HUDEP-2 (cell line): ENCODE measurements at regions not wholly inside any gene's neighbourhood (a gene's known extent, or its start where the extent isn't known, plus 50 kb on each side); places are given as distances from the start of the nearest gene placed in this dataset.

Experiments used
- DNase-seq, 76 experiments: peaks; one replicate each; lab custom pipeline; 2025; ENCODE audit not compliant: unreplicated experiment in 76 of 76; lab: John Stamatoyannopoulos, UW

- DNase-seq = no peak
Measured at GRCh38 chr17:74059479-74060240, 143.8 kb upstream of the RPL38 start.

GRCh38 chr17:74061758-74062157 is 141.7 kb upstream of the RPL38 start:
- no peak for DNase-seq

- DNase-seq = no peak
Measured at GRCh38 chr17:74062234-74062633, 141.2 kb upstream of the RPL38 start.

GRCh38 chr17:74063439-74063838 is 140.0 kb upstream of the RPL38 start:
- DNase-seq = no peak

- DNase-seq = no peak
Measured at GRCh38 chr17:74070374-74070773, 133.1 kb upstream of the RPL38 start.

DNA sequence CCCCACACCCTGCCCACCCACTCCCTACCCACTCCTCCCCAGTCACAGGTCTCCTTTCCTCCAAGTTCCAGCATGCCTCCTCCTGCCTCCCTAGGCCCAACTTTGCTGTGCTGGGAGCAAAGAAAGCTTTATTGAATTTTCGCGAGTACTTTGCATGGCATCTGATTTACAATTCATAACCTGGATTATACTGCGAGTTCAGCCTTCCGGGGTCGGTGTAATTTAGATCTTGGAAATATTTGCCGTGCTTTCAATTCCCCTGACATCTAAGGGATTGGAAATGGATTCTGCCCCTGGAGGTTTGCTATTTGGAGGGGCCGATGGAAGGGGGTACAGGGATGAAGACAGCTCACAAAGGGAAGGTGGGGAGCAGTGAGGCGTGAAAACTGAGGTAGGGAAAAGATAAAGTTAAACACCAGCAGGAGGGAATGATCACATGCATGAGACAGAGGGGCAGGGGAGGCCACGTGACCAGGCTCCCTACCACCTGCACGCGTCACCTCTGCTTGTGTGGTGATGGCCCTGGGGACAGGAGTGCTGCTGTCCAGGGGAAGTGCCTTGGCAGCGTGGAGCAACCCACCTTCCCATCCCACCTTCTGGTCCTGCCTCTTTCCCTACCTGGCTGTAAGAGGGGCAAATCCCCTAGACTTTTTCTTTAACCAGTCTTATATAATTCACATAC is 132.3 kb upstream of the RPL38 start:
- no peak for DNase-seq

GRCh38 chr17:74072340-74072739 is 131.1 kb upstream of the RPL38 start:
- DNase-seq = no peak

DNA sequence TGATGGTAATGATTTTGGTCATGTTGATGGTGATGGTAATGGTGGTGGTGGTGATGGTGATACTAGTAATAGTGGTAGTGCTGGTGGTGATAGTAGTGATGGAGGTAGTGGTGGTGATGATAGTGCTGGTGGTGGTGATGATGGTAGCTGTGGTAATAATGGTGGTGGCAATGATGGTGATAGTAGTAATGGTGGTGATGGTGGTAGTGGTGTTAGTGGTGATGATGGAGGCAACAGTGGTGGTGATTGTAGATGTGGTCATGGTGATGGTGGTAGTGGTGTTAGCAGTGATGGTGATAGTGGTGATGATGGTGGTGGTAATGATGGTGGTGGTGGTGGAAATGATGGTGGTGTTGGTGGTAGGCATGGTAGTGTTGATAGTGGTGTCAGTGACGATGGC is 127.0 kb upstream of the RPL38 start:
- DNase-seq = no peak

DNA sequence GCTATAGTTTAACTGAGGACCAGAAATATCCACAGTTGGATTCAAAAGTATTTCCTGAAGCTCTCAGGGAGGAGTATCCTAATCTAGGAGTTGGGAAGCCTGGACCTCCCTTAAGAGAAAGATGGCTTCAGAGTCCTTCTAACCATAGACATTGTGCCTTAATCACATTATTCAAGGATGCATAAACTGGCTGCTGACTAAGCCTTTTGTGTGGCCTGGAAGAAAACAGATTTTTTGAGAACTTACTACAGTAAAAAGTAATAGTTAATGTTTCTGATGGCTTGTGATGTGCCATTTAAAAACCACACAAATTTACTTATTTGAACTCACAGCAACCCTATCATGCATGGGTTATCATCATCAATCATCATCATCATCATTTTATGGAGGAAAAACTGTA is 126.2 kb upstream of the RPL38 start:
- DNase-seq = no peak

- DNase-seq = no peak
Measured at GRCh38 chr17:74078363-74078941, 125.0 kb upstream of the RPL38 start.

GRCh38 chr17:74079537-74080300 is 123.8 kb upstream of the RPL38 start:
- DNase-seq = no peak

DNA sequence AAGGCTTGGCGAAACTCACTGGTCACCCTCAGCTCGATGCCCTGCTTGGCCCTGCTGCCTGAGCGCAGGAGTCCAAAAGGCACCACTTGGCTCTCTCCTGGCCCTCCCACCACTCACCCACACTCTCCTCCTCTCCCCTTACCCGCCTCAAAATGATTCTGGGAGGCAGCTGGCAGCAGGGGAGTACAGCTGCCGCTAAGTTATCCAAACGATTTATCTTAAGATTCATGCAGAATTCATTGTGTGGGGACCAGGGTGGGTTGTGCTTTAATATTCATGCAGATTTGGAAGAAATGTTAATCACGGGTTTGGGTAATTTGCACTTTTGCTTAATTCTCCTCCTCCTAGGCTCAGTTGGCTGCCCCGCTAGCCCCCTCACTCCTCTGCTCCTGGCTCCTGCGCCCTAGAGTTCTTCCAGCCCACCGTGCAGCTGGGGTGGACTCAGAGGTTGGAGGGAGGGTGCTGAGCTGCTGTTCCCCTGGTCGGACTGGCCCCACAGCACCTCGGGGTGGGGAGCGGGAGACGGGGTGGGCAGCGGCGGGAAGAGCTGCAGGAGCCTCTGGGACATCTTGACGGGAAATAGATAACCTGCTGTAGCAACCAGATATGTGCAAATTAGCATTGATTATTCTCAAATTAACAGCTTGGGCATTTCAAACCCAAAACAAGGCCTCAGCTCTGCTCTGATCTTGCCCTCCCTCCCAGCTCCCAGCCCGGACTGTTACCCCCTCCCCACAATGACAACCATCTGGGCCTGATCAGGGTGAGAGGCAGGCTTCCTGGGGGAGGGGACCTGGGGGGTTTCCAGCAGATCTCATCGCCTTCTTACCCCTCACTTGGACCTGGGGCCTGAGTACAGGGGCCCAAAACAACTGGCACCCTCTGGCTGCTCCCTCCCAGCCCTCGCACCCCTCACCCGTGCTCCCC is 122.6 kb upstream of the RPL38 start:
- DNase-seq = no peak

- no peak for DNase-seq
Measured at GRCh38 chr17:74082886-74083285, 120.6 kb upstream of the RPL38 start.

DNA sequence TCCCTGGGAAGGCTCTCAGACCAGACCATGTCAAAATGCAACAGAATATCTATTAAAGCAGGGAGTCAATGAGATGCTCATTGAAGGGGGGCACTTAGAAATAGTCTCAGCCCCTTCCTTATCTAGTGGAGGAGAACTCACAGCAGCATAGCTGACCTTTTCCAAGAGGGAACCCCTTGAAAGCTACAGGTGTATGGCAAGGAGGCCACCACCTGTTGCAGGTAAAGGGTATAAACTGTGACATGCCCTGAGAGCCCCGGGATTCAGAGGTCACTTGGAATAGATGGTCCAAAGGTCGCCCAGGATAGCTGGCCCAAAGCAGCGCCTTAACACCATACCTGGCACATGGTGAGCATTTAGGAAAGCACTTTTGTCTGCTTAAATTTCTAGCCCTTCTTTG is 120.2 kb upstream of the RPL38 start:
- DNase-seq = no peak

GRCh38 chr17:74085434-74085833 is 118.0 kb upstream of the RPL38 start:
- DNase-seq = peak in 3 of 76 experiments; percentile 2 to 6 (median 2)

- DNase-seq = no peak
Measured at GRCh38 chr17:74087002-74087585, 116.4 kb upstream of the RPL38 start.

- no peak for DNase-seq
Measured at GRCh38 chr17:74088285-74088933, 115.1 kb upstream of the RPL38 start.

- DNase-seq = no peak
Measured at GRCh38 chr17:74088934-74089329, 114.5 kb upstream of the RPL38 start.

DNA sequence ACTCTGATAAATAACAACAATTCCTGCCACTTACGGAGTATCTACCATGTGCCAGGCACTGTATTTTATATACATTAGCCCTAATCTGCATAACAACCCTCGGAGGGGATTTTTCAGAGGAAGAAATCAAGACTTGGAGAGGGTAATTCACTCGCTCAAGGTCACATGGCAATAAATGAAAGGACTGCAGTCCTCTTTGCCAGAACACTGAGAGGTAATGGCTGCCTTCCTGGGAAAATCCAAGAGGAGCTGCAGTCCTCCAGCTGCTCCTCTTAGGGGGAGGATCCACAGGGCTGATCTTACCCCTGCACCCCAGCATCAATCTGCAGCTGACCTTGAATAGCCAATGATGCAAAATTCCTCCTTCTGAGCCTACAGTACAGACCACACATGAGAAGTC is 114.1 kb upstream of the RPL38 start:
- DNase-seq = no peak
